ENCODE measurements at regions not wholly inside any gene's neighbourhood (a gene's known extent, or its start where the extent isn't known, plus 50 kb on each side); places are given as distances from the start of the nearest gene placed in this dataset.

DNA sequence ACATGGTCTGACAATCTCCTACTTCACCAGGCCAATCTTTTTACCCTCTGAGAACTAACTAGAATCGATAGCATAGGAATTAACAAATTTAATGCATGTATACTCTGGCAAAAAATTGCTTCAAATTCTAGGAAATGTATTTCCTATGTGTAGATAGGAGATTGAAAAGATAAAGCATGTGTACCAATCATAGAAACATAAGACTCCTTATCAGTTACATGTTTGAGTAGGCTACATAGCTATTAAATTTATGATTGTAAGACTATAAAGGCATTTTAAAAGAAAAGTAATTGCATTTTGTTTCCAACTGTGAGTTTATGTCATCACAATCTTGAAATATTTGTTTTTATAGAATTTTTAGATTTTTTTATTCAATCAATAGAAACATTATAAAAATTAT, 196.6 kb upstream of the HEY2 start:
- TF ChIP-seq, protein P1, sequence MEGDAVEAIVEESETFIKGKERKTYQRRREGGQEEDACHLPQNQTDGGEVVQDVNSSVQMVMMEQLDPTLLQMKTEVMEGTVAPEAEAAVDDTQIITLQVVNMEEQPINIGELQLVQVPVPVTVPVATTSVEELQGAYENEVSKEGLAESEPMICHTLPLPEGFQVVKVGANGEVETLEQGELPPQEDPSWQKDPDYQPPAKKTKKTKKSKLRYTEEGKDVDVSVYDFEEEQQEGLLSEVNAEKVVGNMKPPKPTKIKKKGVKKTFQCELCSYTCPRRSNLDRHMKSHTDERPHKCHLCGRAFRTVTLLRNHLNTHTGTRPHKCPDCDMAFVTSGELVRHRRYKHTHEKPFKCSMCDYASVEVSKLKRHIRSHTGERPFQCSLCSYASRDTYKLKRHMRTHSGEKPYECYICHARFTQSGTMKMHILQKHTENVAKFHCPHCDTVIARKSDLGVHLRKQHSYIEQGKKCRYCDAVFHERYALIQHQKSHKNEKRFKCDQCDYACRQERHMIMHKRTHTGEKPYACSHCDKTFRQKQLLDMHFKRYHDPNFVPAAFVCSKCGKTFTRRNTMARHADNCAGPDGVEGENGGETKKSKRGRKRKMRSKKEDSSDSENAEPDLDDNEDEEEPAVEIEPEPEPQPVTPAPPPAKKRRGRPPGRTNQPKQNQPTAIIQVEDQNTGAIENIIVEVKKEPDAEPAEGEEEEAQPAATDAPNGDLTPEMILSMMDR (IDR thresholded peaks at IDR 0.05) = no peak
- TF ChIP-seq POLR2A (IDR thresholded peaks at IDR 0.05) (no peak), POLR2AphosphoS5 (IDR thresholded peaks at IDR 0.05; ENCODE audit: insufficient read depth in 1 of 2, low read depth in 1 of 2) (no peak)

Data from vagina (tissue), 2 donors.